Heart right ventricle (tissue), 16 donors: ENCODE measurements at regions not wholly inside any gene's neighbourhood (a gene's known extent, or its start where the extent isn't known, plus 50 kb on each side); places are given as distances from the start of the nearest gene placed in this dataset.

ENCODE experiments used
- ATAC-seq, 8 donors: fragments of 200-7000 bp; cut with Tn5 transposase; one replicate each; pipeline ENCODE4 v1.9.1; 2020; ENCODE audit warnings: mild to moderate bottlenecking in 8 of 8, moderate library complexity in 8 of 8, moderate number of reproducible peaks in 1 of 8
- DNase-seq, 2 donors: peaks; one replicate each; pipeline ENCODE4 v3.0.0-alpha.2; 2020
- H3K27ac ChIP-seq, 10 donors: fragments of 200-600 bp; sonication (generic) in 2 of 10; one replicate each; pipeline versions ENCODE4 v1.5.0 to v1.8.0; 2020 to 2022; ENCODE audit warnings: mild to moderate bottlenecking in 3 of 10
- H3K27me3 ChIP-seq, 7 donors: fragments of 200-600 bp; one replicate each; pipeline ENCODE4 v1.8.0; 2021 to 2022; ENCODE audit warnings: mild to moderate bottlenecking in 2 of 7
- H3K36me3 ChIP-seq, 9 donors: fragments of 200-600 bp; sonication (generic) in 1 of 9; one replicate each; pipeline versions ENCODE4 v1.5.0 to v1.8.0; 2020 to 2022; ENCODE audit warnings: mild to moderate bottlenecking in 2 of 9
- H3K4me1 ChIP-seq, 9 donors: fragments of 200-600 bp; sonication (generic) in 1 of 9; one replicate each; pipeline versions ENCODE4 v1.5.0 to v1.8.0; 2020 to 2022; ENCODE audit warnings: mild to moderate bottlenecking in 4 of 9
- H3K4me3 ChIP-seq, 10 donors: fragments of 200-600 bp; sonication (generic) in 2 of 10; one replicate each; pipeline versions ENCODE4 v1.5.0 to v1.8.0; 2020 to 2022; ENCODE audit warnings: mild to moderate bottlenecking in 7 of 10, moderate library complexity in 2 of 10
- H3K9me3 ChIP-seq, 11 donors: fragments of 200-600 bp in 10 of 11; sonication (generic) in 2 of 11; one replicate each; pipeline versions ENCODE4 v1.5.0 to v1.8.0; 2013 to 2022; ENCODE audit warnings: mild to moderate bottlenecking in 2 of 11, control low read depth in 1 of 11, moderate library complexity in 1 of 11
- WGBS, 2 donors: extraction: QIAGEN DNeasy Blood & Tissue Kit; methylation state at CpG; one replicate each; pipeline ENCODE4 v1.1.7; 2013; ENCODE audit warnings: inconsistent platforms in 1 of 2; 5-methylcytosine and 5-hydroxymethylcytosine counted together
- intact Hi-C, 10 donors: fragments of 100-400 bp; cut with DNase I; formaldehyde crosslinking; loops; one replicate each; pipeline versions ENCODE4 v1.11.1 to v1.14.2; 2022
- TF ChIP-seq, protein P1 (sequence below), 9 donors: fragments of 200-600 bp; sonication (generic) in 2 of 9; IDR thresholded peaks; one replicate each; pipeline versions ENCODE4 v1.5.0 to v1.8.0; 2021 to 2022; ENCODE audit warnings: antibody characterized with exemption in 9 of 9, mild to moderate bottlenecking in 5 of 9, moderate library complexity in 1 of 9
- donor health status: Arrhythmogenic right ventricular cardiomyopathy.
- donor health status: ischemic (EF 13 %, LVEDD 7.1; RV severe dilation, severe dysfunction).
- donor health status: healthy with polysubstance abuse.
- donor health status: DM: no; HTN: yes; CAD: no.
- donor health status: DM: no; HTN: no; CAD: no.
- donor health status: ischemic (EF 25% LVEDD 6.9; RV normal size, moderate dysfunction).
- donor health status: ischemic (EF 25% LVEDD 5.7; RV mildly dilated, moderate dysfunction).
- donor health status: healthy.
- donor health status: DM: yes; HTN: yes; CAD: no.
- donor health status: Ischemic cardiomyopathy.
- donor health status: ischemic (EF 35%, LVEDD 5.7; RV mildly dilated, moderate dysfunction).
- donor health status: nonischemic (EF 11% LVEDD 7.7; RV severe dilation, severe dysfunction).
- donor health status: DM: yes; HTN: yes; CAD: no.
- donor health status: PGD.
- donor health status: ischemic (EF 29% LVEDD 5.4; RV normal size, mild dysfunction).
- donor health status: nonischemic (EF 23%, LVEDD 6.1; RV moderate dilation, normal function).

DNA sequence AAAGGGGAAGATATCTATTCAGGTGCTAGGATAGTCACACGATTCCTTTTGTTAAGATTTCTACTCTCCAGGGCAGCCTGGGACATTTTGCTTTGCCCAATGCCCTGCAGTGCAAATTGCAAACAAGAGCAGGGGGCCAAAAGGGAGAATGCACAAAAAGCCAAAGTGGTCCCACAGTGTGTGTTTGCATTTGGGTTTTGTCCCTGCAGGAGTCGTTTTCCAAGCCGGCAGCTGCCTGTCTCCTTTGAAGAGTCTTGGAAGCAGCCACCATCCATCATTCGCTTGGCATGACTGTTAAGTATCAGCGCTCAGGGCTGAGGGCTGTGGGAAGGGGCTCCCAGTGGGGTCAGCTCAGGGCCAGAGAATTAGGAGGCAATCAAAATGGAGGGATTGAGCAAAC lies 184.7 kb downstream of the MIAT start:
- no peak for ATAC-seq
- WGBS, 2 donors, result 68 to 85% methylated on average over 5 of the region's 5 CpGs

DNA sequence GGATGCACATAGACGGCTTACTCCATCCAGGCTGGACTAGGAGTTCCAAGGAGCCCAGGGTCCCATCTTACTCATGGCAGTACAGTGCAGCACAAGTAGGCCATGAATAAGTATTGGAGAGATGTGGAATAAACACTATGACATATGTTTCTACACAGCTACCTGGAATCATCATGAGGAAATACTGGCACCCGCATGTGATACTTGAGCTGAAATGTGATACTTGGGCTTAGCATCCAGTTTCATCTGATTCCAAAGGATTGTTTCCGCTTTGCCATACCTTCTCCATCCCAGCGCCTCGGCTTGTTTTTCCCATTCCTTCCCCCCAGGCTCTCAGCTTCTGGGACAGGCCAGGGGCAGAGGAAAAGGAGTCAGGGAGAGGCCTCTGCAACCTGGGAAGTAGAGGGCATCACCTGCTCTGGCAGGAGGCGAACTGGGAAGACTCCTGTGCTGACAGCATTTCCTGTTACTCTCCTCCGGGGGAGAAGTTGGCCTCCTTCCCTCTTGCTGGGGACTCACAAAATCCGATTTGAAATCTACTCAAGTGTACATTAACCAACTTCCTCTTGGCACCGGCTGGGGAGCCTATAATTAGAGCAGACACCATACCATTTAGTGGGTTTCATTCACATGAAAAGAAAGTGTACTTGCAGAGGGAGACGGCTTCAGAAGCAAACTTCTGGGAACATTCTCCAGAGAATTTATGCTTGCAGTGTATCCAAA lies 187.8 kb downstream of the MIAT start:
- intact Hi-C loops, result no loop called here
- Histone ChIP-seq H3K4me1 (peaks cover 0 to 10% (median 0%) of the 10 kb centered on the region in 9 donors), H3K4me3 (no peak overlapping the region), H3K27ac (no peak overlapping the region), H3K27me3 (no peaks in the 10 kb centered on the region), H3K9me3 (no peaks in the 10 kb centered on the region), H3K36me3 (no peaks in the 10 kb centered on the region)
- TF ChIP-seq, protein P1, sequence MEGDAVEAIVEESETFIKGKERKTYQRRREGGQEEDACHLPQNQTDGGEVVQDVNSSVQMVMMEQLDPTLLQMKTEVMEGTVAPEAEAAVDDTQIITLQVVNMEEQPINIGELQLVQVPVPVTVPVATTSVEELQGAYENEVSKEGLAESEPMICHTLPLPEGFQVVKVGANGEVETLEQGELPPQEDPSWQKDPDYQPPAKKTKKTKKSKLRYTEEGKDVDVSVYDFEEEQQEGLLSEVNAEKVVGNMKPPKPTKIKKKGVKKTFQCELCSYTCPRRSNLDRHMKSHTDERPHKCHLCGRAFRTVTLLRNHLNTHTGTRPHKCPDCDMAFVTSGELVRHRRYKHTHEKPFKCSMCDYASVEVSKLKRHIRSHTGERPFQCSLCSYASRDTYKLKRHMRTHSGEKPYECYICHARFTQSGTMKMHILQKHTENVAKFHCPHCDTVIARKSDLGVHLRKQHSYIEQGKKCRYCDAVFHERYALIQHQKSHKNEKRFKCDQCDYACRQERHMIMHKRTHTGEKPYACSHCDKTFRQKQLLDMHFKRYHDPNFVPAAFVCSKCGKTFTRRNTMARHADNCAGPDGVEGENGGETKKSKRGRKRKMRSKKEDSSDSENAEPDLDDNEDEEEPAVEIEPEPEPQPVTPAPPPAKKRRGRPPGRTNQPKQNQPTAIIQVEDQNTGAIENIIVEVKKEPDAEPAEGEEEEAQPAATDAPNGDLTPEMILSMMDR (IDR thresholded peaks at IDR 0.05), result no peak
- WGBS, 2 donors, result 50 to 53% methylated on average over 10 of the region's 10 CpGs
- no peak for DNase-seq
- ATAC-seq, result no peak

More for the DNA sequence above, 184.7 kb downstream of the MIAT start:
- intact Hi-C loops, result no loop called here
- no peak overlapping the region for H3K27ac ChIP-seq
- TF ChIP-seq, protein P1 (IDR thresholded peaks at IDR 0.05), result no peak
- H3K36me3 ChIP-seq, result no peaks in the 10 kb centered on the region
- H3K4me3 ChIP-seq, result no peak overlapping the region
- no peaks in the 10 kb centered on the region for H3K27me3 ChIP-seq
- no peaks in the 10 kb centered on the region for H3K9me3 ChIP-seq
- DNase-seq, result no peak
- H3K4me1 ChIP-seq, result peaks cover 0 to 4% (median 0%) of the 10 kb centered on the region in 9 donors

- WGBS, 2 donors, result 80 to 97% methylated on average over 1 of the region's 1 CpG
- TF ChIP-seq, protein P1 (IDR thresholded peaks at IDR 0.05), result no peak
- ATAC-seq, result no peak
- Histone ChIP-seq H3K4me3 (no peak overlapping the region), H3K4me1 (peaks cover 0 to 10% (median 0%) of the 10 kb centered on the region in 9 donors), H3K36me3 (no peaks in the 10 kb centered on the region), H3K9me3 (no peaks in the 10 kb centered on the region), H3K27ac (no peak overlapping the region), H3K27me3 (no peaks in the 10 kb centered on the region)
- no peak for DNase-seq
- intact Hi-C loops, result no loop called here
Observed at GRCh38 chr22:26846076-26846475, 188.7 kb downstream of the MIAT start.

DNA sequence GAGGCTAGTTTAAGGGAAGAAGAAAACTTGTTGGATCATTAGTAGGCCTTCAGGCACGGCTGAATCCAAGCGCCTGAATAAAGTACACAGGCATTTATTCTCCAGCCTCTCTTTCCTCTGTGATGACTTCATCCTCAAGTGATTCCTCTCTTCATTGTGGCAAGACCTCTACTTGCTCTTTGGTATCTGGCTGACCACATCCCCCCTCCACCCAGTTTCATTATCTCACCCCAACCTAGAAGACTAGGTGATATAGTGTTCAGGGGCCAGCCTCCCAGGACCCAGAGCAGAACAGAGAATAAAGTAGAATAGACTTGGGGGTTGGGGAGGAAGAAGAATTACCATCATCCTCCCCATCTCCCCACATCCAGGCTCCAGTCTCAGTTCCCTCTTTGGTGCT lies 189.3 kb downstream of the MIAT start:
- TF ChIP-seq, protein P1 (IDR thresholded peaks at IDR 0.05), result no peak
- ATAC-seq, result no peak
- intact Hi-C loops, result no loop called here
- H3K27ac ChIP-seq, result no peak overlapping the region
- peaks cover 0 to 10% (median 0%) of the 10 kb centered on the region in 9 donors for H3K4me1 ChIP-seq
- no peaks in the 10 kb centered on the region for H3K9me3 ChIP-seq
- WGBS, 2 donors, result 88 to 96% methylated on average over 2 of the region's 2 CpGs
- H3K36me3 ChIP-seq, result no peaks in the 10 kb centered on the region
- H3K4me3 ChIP-seq, result no peak overlapping the region
- H3K27me3 ChIP-seq, result no peaks in the 10 kb centered on the region
- no peak for DNase-seq
